ENCODE measurements at regions not wholly inside any gene's neighbourhood (a gene's known extent, or its start where the extent isn't known, plus 50 kb on each side); places are given as distances from the start of the nearest gene placed in this dataset.

GRCh38 chr3:128569756-128570155 lies 76.8 kb upstream of the GATA2 start:
- DNase-seq (ENCODE audit: extremely low read depth, low read depth), result no peak
- TF ChIP-seq, protein P1, sequence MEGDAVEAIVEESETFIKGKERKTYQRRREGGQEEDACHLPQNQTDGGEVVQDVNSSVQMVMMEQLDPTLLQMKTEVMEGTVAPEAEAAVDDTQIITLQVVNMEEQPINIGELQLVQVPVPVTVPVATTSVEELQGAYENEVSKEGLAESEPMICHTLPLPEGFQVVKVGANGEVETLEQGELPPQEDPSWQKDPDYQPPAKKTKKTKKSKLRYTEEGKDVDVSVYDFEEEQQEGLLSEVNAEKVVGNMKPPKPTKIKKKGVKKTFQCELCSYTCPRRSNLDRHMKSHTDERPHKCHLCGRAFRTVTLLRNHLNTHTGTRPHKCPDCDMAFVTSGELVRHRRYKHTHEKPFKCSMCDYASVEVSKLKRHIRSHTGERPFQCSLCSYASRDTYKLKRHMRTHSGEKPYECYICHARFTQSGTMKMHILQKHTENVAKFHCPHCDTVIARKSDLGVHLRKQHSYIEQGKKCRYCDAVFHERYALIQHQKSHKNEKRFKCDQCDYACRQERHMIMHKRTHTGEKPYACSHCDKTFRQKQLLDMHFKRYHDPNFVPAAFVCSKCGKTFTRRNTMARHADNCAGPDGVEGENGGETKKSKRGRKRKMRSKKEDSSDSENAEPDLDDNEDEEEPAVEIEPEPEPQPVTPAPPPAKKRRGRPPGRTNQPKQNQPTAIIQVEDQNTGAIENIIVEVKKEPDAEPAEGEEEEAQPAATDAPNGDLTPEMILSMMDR (IDR thresholded peaks at IDR 0.05; ENCODE audit: low read depth, low read length), result no peak

DNA sequence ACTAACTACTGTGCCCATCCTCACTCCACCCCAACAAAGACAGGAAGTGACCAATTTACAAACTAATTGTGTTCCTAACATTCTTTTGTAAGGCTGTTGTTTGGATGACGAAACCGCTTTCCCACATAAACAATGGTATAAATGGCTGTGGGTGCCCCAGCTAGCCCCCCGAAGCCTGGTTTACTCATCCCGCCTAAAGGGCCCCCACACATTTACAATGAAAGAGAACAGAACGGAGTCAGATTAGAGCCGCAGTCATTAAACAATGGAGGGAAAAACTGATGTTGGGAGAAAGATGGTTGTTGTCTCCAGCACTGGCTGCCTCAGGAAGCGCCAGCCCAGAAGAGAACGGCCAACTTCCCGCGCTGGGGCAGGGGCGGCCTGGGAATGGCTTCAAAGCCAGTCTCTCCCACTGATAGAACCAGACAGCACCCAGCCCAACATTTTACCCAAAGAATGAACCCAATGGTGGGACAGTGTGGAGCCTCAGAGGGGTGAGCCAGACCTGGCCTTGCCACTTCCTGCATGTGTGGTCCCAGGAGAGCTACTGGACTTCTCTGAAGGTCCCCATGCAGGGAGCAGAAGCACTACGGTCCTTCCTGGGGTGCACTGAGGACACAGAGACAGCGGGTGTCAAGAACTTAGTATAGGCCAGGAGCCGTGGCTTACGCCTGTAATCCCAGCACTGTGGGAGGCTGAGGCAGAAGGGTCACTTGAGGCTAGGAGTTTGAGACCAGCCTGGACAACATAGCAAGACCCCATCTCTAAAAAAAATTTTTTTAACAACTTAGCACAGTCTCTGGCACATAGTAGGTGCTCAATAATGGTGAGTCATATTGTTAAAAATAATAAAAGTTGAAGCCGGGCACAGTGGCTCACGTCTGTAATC lies 75.8 kb upstream of the GATA2 start:
- TF ChIP-seq, protein P1 (IDR thresholded peaks at IDR 0.05; ENCODE audit: low read depth, low read length), result no peak
- DNase-seq (ENCODE audit: extremely low read depth, low read depth), result no peak

DNA sequence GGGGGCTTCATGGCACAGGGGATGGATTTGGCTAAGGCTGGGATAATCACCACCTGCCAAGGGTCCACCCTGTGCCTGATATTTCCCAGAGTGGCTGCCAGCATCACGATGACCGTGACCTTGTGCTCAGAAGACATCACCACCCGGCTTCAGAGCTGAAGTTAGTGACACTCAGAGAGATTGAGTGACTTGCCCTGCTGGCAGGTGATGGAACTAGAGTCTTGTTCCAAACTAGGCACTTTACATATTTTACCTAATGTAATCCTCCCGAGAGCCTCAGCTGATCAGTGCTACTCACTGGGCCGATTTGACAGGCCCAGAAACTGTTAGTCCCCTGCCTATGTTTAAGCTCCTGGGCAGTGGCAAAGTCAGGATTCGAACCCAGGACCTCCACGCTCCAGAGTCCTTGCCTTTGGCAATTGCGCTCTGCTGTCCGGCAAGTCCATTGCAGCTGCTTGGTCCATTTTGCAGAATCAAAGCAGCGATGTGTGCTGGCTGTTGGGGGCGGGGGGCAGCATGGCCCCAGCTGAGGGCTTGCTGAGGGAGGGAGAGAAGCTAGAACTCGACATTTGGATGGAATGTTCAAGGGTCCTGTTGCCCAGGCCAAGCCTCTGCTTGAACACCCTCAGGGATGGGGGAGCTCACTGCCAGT lies 74.8 kb upstream of the GATA2 start:
- no peak for DNase-seq (ENCODE audit: extremely low read depth, low read depth)
- TF ChIP-seq, protein P1 (IDR thresholded peaks at IDR 0.05; ENCODE audit: low read depth, low read length), result no peak

DNA sequence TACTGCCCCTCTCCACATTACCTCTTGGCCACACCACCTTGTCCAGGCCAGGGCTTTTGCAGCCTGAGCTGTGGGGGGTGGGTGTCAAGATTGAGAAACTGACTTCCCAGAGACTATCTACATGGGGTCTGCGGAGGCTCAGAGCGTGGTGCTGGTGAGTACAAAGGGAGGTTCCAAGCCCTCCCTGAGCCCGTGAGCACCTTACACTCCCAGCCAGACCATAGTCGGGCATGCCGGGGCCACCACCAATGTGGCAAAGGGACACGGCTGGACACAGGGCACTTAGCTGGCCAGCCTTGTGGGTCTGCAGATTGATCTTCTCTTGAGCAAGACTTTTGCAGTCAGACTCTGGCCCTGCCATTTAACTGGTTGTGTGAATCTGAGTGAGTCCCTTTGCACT lies 74.1 kb upstream of the GATA2 start:
- DNase-seq (ENCODE audit: extremely low read depth, low read depth), result no peak
- TF ChIP-seq, protein P1 (IDR thresholded peaks at IDR 0.05; ENCODE audit: low read depth, low read length), result no peak

DNA sequence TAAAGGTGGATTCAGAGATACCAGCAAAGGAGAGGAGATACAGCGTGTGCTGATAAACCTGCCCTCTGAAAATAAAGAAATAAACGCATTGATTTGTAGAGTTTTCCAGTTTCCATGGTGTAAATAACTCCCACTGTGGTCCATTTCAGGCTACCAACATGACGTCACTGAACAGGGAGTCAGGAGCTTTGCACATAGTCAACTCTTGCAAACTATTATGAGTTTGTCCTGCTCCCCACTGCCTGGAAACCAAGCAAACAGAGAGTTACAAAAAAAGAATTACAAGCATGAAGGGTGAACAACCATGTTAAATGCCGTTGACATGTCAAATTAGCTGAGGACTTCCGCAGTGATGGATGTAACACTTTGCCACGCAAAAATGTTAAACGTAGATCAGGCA lies 70.4 kb upstream of the GATA2 start:
- DNase-seq (ENCODE audit: extremely low read depth, low read depth), result no peak
- TF ChIP-seq, protein P1 (IDR thresholded peaks at IDR 0.05; ENCODE audit: low read depth, low read length), result no peak

DNA sequence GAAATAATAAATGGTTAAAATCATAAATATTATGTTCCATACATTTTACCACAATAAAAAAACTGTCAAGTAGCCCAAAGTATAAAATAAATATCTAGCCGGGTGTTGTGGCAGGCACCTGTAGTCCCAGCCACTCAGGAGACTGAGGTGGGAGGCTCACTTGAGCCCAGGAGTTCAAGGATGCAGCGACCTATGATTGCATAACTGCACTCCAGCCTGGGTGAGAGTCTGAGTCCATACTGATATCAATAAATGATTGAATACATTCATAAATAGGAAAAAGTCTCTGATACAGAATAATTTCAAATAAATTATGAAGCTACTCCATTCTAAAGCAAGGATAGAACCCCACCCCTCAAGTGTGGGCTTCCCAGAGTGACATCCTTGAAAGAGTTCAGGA lies 68.5 kb upstream of the GATA2 start:
- DNase-seq (ENCODE audit: extremely low read depth, low read depth), result no peak
- TF ChIP-seq, protein P1 (IDR thresholded peaks at IDR 0.05; ENCODE audit: low read depth, low read length), result no peak

GRCh38 chr3:128560768-128561167 lies 67.8 kb upstream of the GATA2 start:
- no peak for DNase-seq (ENCODE audit: extremely low read depth, low read depth)
- TF ChIP-seq, protein P1 (IDR thresholded peaks at IDR 0.05; ENCODE audit: low read depth, low read length), result no peak
